Upper lobe of left lung (tissue), 6 donors: ENCODE measurements at regions not wholly inside any gene's neighbourhood (a gene's known extent, or its start where the extent isn't known, plus 50 kb on each side); places are given as distances from the start of the nearest gene placed in this dataset.

Source experiments
- ATAC-seq, 2 donors: fragments of 200-7000 bp; cut with Tn5 transposase; one replicate each; pipeline ENCODE4 v1.9.1; 2022; ENCODE audit warnings: mild to moderate bottlenecking in 2 of 2, moderate library complexity in 2 of 2; ENCODE audit not compliant: low FRiP score in 2 of 2
- DNase-seq, 2 donors: peaks; one replicate each; pipeline ENCODE4 v3.0.0-alpha.2; 2019 to 2020
- H3K27ac ChIP-seq, 4 donors: fragments of 200-600 bp; sonication (generic); one replicate each; pipeline ENCODE4 v1.5.1; 2016 to 2019
- H3K27me3 ChIP-seq, 4 donors: fragments of 200-600 bp; sonication (generic); one replicate each; pipeline ENCODE4 v1.5.1; 2017 to 2019
- H3K36me3 ChIP-seq, 4 donors: fragments of 200-600 bp; sonication (generic); one replicate each; pipeline ENCODE4 v1.5.1; 2016 to 2019
- H3K4me1 ChIP-seq, 4 donors: fragments of 200-600 bp; sonication (generic); one replicate each; pipeline ENCODE4 v1.5.1; 2018 to 2019
- H3K4me3 ChIP-seq, 4 donors: fragments of 200-600 bp; sonication (generic); one replicate each; pipeline ENCODE4 v1.5.1; 2017 to 2019; ENCODE audit warnings: mild to moderate bottlenecking in 2 of 4, moderate library complexity in 1 of 4
- H3K9me3 ChIP-seq, 4 donors: fragments of 200-600 bp; sonication (generic); one replicate each; pipeline ENCODE4 v1.5.1; 2018 to 2019
- EP300 ChIP-seq, 4 donors: sonication (generic); formaldehyde crosslinking; IDR thresholded peaks; one replicate each; pipeline ENCODE4 v1.5.1; 2017; ENCODE audit warnings: antibody characterized with exemption in 4 of 4, control low read depth in 2 of 4
- POLR2A ChIP-seq, 4 donors: fragments of 450-650 bp; IDR thresholded peaks; one replicate each; pipeline ENCODE4 v1.5.1; 2016 to 2017; ENCODE audit warnings: antibody characterized with exemption in 4 of 4, mild to moderate bottlenecking in 2 of 4
- POLR2AphosphoS5 ChIP-seq, 2 donors: sonication (generic); formaldehyde crosslinking; IDR thresholded peaks; one replicate each; pipeline ENCODE4 v1.5.1; 2017; ENCODE audit warnings: antibody characterized with exemption in 2 of 2
- whole genome bisulfite sequencing, 2 donors: methylation state at CpG; one replicate each; pipeline ENCODE4 v1.1.5; 2017 to 2018; 5-methylcytosine and 5-hydroxymethylcytosine counted together
- TF ChIP-seq, protein P1 (sequence below), 6 experiments: fragments of 450-650 bp in 4 of 6; fragments of 200-600 bp in 2 of 6; sonication (generic) in 2 of 6; IDR thresholded peaks; one replicate each; pipeline ENCODE4 v1.5.1; 2016 to 2019; ENCODE audit warnings: antibody characterized with exemption in 6 of 6
- donor health status: DM: no; HTN: no; CAD: no; lungs with moderate emphysema.
- donor health status: DM: no; HTN: yes; CAD: no; lungs with severe emphysema.

DNA sequence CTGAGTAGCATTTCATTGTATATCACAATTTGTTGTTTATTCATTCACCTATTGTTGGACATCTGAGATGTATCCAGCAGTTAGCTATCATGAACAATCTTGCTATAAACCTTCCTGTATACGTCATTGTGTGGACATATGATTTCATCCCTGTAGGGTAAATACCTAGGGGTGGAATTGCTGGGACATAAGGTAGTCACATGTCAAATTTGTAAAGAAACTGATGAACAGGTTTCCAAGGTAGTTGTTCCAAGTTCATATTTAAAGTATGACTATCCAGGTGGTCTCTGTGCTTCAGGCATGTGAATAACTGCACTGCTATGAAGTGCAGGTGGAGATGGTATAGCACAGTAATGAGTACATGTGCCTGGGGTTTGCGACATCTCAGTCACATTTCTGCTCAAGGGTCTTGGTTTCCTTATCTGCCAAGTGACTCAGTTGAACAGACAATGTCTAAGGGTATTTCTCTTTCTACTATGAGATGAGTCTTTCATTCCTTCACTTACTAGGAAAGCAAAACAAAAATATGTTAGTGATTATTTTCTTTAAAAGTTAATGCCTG is 229.0 kb upstream of the HES1 start:
- Histone ChIP-seq H3K9me3 (peaks cover 0 to 9% (median 0%) of the 10 kb centered on the region in 4 donors), H3K4me3 (no peak overlapping the region), H3K4me1 (peaks cover 20 to 40% (median 32%) of the 10 kb centered on the region in 4 donors), H3K36me3 (no peaks in the 10 kb centered on the region), H3K27ac (no peak overlapping the region), H3K27me3 (no peaks in the 10 kb centered on the region)
- TF ChIP-seq, protein P1, sequence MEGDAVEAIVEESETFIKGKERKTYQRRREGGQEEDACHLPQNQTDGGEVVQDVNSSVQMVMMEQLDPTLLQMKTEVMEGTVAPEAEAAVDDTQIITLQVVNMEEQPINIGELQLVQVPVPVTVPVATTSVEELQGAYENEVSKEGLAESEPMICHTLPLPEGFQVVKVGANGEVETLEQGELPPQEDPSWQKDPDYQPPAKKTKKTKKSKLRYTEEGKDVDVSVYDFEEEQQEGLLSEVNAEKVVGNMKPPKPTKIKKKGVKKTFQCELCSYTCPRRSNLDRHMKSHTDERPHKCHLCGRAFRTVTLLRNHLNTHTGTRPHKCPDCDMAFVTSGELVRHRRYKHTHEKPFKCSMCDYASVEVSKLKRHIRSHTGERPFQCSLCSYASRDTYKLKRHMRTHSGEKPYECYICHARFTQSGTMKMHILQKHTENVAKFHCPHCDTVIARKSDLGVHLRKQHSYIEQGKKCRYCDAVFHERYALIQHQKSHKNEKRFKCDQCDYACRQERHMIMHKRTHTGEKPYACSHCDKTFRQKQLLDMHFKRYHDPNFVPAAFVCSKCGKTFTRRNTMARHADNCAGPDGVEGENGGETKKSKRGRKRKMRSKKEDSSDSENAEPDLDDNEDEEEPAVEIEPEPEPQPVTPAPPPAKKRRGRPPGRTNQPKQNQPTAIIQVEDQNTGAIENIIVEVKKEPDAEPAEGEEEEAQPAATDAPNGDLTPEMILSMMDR (IDR thresholded peaks at IDR 0.05) = no peak
- TF ChIP-seq POLR2A (IDR thresholded peaks at IDR 0.05) = no peak
- no peak for TF ChIP-seq POLR2AphosphoS5 (IDR thresholded peaks at IDR 0.05)
- no peak for TF ChIP-seq EP300 (IDR thresholded peaks at IDR 0.05)
- DNase-seq (no peak), ATAC-seq (no peak)
- WGBS, 2 donors = 87 to 91% methylated on average over 2 of the region's 2 CpGs

DNA sequence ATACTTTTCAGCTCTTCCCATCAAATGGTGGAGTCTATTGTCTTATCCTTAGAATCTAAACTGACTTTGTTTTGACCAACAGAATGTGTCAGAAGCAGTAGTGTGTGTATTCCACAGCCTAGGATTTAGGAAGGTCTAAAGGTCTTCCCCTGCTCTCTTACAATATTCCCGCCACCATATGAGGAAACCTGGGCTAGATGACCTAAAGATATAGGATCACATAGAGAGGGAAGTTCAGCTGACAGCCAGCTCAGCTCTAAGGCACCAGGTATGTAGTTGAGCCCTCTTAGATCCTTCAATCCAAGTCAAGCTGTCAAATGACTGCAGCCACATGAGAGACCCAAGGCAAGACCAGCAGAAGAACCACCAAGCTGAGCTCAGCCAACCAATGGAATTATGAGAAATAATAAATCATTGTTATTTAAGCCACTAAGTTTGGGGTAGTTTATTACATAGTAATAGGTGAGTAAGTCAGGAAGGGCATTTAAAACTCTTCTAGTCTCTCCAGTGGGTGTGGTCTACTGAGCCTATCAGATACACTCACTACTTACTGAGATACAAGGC is 227.7 kb upstream of the HES1 start:
- no peak for TF ChIP-seq EP300 (IDR thresholded peaks at IDR 0.05)
- TF ChIP-seq, protein P1 (IDR thresholded peaks at IDR 0.05) = no peak
- no peak for TF ChIP-seq POLR2AphosphoS5 (IDR thresholded peaks at IDR 0.05)
- no peak for TF ChIP-seq POLR2A (IDR thresholded peaks at IDR 0.05)
- no peaks in the 10 kb centered on the region for H3K27me3 ChIP-seq
- no peaks in the 10 kb centered on the region for H3K36me3 ChIP-seq
- H3K27ac ChIP-seq = peak overlapping the region in 1 of 4 donors; percentile 80
- H3K4me3 ChIP-seq = no peak overlapping the region
- H3K4me1 ChIP-seq = peaks cover 20 to 40% (median 35%) of the 10 kb centered on the region in 4 donors
- no peak for ATAC-seq
- WGBS, 2 donors = 94 to 100% methylated on average over 1 of the region's 1 CpG
- DNase-seq = no peak
- H3K9me3 ChIP-seq = peaks cover 0 to 9% (median 0%) of the 10 kb centered on the region in 4 donors

DNA sequence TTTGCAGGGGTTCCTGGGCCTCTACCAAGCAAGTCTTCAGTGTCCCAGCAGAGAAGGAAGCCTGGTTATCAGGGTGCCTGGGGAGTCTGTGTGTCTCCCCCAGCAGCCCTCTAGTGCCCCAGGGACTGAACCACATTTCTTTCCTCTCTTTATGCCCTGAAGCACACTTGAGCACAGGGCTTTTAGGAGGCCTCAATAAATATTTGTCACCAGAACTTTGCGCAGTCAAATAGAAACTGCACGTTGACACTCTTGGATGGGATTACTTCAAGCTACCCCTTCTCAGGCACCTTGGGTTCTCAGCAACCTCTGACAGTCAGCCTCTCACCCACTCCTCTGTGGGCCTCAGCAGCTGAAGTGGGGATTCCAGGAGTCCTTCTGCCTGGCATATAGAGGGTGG is 226.6 kb upstream of the HES1 start:
- H3K27ac ChIP-seq = peak overlapping the region in 3 of 4 donors; percentile 32 to 80 (median 52)
- H3K4me1 ChIP-seq = peaks cover 20 to 40% (median 35%) of the 10 kb centered on the region in 4 donors
- H3K36me3 ChIP-seq = no peaks in the 10 kb centered on the region
- H3K9me3 ChIP-seq = peaks cover 0 to 9% (median 0%) of the 10 kb centered on the region in 4 donors
- TF ChIP-seq, protein P1 (IDR thresholded peaks at IDR 0.05) = peak in 1 of 6 experiments; percentile 22
- no peak for TF ChIP-seq POLR2AphosphoS5 (IDR thresholded peaks at IDR 0.05)
- H3K4me3 ChIP-seq = no peak overlapping the region
- DNase-seq (peak in 1 of 2 donors; percentile 35), ATAC-seq (peak; percentile 30 to 64)
- no peaks in the 10 kb centered on the region for H3K27me3 ChIP-seq
- WGBS, 2 donors = 45 to 80% methylated on average over 2 of the region's 2 CpGs

DNA sequence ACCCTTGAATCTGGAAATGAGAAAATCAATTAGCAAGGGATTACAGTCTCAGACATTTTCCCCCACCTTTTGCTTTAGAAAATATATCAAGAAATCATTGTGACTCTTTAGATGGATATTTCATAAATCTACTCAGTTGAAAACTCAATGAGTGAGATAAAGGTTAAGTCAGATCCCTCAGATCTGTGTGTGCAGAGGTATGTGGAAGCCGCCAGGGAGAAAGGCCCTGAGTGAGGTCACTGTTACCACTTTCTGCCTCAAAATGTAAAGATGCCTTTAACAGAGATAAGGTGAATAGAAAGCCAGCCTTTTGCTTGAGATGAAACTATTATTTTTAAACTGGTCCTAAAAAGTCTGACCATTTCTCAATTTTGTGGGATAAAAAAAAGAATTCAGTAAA is 225.6 kb upstream of the HES1 start:
- no peak for ATAC-seq
- Histone ChIP-seq H3K36me3 (no peaks in the 10 kb centered on the region), H3K27me3 (no peaks in the 10 kb centered on the region), H3K4me3 (no peak overlapping the region), H3K27ac (peak overlapping the region in 1 of 4 donors; percentile 80), H3K9me3 (peaks cover 0 to 9% (median 0%) of the 10 kb centered on the region in 4 donors), H3K4me1 (peaks cover 20 to 37% (median 35%) of the 10 kb centered on the region in 4 donors)
- no peak for DNase-seq
- TF ChIP-seq, protein P1 (IDR thresholded peaks at IDR 0.05) = no peak
- TF ChIP-seq POLR2AphosphoS5 (IDR thresholded peaks at IDR 0.05) (no peak), EP300 (IDR thresholded peaks at IDR 0.05) (no peak), POLR2A (IDR thresholded peaks at IDR 0.05) (no peak)
- 81 to 83% methylated on average over 1 of the region's 1 CpG for WGBS, 2 donors
